HL-60 (cell line): ENCODE measurements at regions not wholly inside any gene's neighbourhood (a gene's known extent, or its start where the extent isn't known, plus 50 kb on each side); places are given as distances from the start of the nearest gene placed in this dataset.

Experiments
- CTCF ChIP-seq: IDR thresholded peaks from one replicate; pipeline ENCODE4 v1.5.1; 2011; ENCODE audit warnings: low read length, control low read depth, inconsistent platforms; ENCODE audit not compliant: insufficient read depth
- GABPA ChIP-seq: IDR thresholded peaks from 2 replicates; pipeline ENCODE4 v1.6.1; 2012; ENCODE audit warnings: low read depth
- TF ChIP-seq, protein P1 (sequence below): IDR thresholded peaks from 2 replicates; pipeline ENCODE4 v1.6.1; 2012; ENCODE audit warnings: low read depth; ENCODE audit not compliant: insufficient replicate concordance

GRCh38 chr9:79308012-79308411 lies 263.8 kb upstream of the TLE4 start:
- TF ChIP-seq CTCF: no peak
- TF ChIP-seq, protein P1, sequence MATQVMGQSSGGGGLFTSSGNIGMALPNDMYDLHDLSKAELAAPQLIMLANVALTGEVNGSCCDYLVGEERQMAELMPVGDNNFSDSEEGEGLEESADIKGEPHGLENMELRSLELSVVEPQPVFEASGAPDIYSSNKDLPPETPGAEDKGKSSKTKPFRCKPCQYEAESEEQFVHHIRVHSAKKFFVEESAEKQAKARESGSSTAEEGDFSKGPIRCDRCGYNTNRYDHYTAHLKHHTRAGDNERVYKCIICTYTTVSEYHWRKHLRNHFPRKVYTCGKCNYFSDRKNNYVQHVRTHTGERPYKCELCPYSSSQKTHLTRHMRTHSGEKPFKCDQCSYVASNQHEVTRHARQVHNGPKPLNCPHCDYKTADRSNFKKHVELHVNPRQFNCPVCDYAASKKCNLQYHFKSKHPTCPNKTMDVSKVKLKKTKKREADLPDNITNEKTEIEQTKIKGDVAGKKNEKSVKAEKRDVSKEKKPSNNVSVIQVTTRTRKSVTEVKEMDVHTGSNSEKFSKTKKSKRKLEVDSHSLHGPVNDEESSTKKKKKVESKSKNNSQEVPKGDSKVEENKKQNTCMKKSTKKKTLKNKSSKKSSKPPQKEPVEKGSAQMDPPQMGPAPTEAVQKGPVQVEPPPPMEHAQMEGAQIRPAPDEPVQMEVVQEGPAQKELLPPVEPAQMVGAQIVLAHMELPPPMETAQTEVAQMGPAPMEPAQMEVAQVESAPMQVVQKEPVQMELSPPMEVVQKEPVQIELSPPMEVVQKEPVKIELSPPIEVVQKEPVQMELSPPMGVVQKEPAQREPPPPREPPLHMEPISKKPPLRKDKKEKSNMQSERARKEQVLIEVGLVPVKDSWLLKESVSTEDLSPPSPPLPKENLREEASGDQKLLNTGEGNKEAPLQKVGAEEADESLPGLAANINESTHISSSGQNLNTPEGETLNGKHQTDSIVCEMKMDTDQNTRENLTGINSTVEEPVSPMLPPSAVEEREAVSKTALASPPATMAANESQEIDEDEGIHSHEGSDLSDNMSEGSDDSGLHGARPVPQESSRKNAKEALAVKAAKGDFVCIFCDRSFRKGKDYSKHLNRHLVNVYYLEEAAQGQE: no peak
- TF ChIP-seq GABPA: no peak
